Panc1 (cell line): ENCODE measurements at regions not wholly inside any gene's neighbourhood (a gene's known extent, or its start where the extent isn't known, plus 50 kb on each side); places are given as distances from the start of the nearest gene placed in this dataset.

Experiments
- TF ChIP-seq, protein P1 (sequence below): fragments of 450-650 bp; IDR thresholded peaks from 2 replicates; pipeline ENCODE4 v1.5.1; 2017; ENCODE audit warnings: mild to moderate bottlenecking
- TF ChIP-seq, protein P2 (sequence below), 2 experiments: IDR thresholded peaks; 2 replicates each; pipeline ENCODE4 v1.6.1; 2011 to 2012; ENCODE audit warnings: low read depth in 2 of 2, control low read depth in 1 of 2, low read length in 1 of 2, mild to moderate bottlenecking in 1 of 2, moderate library complexity in 1 of 2; ENCODE audit not compliant: insufficient read depth in 1 of 2

DNA sequence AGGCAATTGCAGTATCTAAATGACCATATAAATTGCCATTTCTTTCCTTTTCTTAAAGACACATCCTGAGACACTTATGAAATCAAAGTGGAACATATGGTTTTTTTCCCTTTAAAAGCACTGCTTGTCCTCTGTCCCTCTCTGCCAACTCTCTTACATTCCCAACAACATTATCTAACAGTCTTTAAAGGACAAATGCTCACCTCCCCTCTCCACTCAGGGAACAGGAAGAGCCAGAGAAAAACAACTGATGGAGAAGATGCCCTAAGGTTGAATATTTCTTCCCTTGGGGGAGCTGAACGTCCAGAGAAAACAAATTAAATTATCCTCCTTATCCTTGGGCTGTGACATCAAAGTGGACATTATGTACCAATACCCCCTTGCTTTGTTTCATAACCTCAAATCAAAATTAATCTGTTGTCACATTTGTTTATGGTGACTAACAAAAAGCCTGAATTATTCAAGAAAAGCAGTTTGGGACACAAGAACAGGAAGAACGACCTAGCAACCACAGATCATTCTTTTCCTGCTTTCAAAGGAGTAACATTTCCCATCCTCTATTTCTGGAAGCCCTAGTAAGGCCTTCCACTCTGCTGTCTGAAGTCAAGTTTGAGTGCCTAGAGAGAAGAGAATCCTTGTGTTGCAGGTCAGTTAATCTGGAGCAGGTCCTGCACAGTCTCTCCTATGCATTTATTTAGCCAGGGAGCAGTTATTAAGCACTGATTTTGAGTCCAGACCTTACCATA, 52.6 kb upstream of the PAGE1 start:
- TF ChIP-seq, protein P1, sequence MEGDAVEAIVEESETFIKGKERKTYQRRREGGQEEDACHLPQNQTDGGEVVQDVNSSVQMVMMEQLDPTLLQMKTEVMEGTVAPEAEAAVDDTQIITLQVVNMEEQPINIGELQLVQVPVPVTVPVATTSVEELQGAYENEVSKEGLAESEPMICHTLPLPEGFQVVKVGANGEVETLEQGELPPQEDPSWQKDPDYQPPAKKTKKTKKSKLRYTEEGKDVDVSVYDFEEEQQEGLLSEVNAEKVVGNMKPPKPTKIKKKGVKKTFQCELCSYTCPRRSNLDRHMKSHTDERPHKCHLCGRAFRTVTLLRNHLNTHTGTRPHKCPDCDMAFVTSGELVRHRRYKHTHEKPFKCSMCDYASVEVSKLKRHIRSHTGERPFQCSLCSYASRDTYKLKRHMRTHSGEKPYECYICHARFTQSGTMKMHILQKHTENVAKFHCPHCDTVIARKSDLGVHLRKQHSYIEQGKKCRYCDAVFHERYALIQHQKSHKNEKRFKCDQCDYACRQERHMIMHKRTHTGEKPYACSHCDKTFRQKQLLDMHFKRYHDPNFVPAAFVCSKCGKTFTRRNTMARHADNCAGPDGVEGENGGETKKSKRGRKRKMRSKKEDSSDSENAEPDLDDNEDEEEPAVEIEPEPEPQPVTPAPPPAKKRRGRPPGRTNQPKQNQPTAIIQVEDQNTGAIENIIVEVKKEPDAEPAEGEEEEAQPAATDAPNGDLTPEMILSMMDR: no peak
- TF ChIP-seq, protein P2, sequence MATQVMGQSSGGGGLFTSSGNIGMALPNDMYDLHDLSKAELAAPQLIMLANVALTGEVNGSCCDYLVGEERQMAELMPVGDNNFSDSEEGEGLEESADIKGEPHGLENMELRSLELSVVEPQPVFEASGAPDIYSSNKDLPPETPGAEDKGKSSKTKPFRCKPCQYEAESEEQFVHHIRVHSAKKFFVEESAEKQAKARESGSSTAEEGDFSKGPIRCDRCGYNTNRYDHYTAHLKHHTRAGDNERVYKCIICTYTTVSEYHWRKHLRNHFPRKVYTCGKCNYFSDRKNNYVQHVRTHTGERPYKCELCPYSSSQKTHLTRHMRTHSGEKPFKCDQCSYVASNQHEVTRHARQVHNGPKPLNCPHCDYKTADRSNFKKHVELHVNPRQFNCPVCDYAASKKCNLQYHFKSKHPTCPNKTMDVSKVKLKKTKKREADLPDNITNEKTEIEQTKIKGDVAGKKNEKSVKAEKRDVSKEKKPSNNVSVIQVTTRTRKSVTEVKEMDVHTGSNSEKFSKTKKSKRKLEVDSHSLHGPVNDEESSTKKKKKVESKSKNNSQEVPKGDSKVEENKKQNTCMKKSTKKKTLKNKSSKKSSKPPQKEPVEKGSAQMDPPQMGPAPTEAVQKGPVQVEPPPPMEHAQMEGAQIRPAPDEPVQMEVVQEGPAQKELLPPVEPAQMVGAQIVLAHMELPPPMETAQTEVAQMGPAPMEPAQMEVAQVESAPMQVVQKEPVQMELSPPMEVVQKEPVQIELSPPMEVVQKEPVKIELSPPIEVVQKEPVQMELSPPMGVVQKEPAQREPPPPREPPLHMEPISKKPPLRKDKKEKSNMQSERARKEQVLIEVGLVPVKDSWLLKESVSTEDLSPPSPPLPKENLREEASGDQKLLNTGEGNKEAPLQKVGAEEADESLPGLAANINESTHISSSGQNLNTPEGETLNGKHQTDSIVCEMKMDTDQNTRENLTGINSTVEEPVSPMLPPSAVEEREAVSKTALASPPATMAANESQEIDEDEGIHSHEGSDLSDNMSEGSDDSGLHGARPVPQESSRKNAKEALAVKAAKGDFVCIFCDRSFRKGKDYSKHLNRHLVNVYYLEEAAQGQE (IDR thresholded peaks at IDR 0.05; ENCODE audit: insufficient read depth in 1 of 2, low read depth in 2 of 2, low read length in 1 of 2): no peak
